SHP77 (cell line): ENCODE measurements at regions not wholly inside any gene's neighbourhood (a gene's known extent, or its start where the extent isn't known, plus 50 kb on each side); places are given as distances from the start of the nearest gene placed in this dataset.

Experiments
- DNase-seq, 2 experiments: peaks; one replicate each; lab custom pipeline; 2025; lab: John Stamatoyannopoulos, UW

GRCh38 chr10:47053081-47053798 lies 142.0 kb downstream of the PTPN20 start:
- DNase-seq = no peak

DNA sequence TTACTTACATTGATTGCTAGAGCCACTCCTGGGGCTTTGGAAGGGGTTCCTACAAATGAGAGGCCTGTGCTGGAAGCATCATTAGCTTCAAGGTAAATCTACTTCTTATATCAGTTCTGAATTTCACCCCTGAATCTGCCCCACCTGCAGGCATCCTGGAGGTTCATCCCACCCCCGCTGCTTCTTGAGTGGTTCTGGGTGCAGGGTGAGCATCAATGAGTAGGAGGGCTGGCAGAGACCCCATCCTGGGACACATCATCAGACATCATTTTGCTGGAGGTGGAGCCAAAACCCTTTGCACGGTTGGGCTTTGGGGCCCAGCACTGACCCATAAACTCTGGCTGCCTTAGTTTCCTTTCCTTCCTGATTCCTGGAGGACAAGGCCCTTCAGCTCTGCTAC lies 143.7 kb downstream of the PTPN20 start:
- DNase-seq = no peak

GRCh38 chr10:47055386-47056246 lies 144.4 kb downstream of the PTPN20 start:
- no peak for DNase-seq

DNA sequence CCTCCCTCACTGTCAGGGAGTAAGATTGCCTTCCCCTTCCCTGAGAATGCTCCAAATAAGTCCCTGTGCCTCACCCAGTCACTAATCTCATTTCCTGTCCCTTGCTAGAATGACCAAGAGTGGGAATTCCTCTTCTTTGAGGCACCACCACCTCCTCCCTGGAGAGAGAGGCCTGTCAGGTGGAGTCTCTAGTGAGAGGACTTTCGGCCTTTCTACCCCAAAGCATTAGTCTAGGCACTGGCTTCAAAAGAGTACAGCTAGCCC lies 145.0 kb downstream of the PTPN20 start:
- no peak for DNase-seq

DNA sequence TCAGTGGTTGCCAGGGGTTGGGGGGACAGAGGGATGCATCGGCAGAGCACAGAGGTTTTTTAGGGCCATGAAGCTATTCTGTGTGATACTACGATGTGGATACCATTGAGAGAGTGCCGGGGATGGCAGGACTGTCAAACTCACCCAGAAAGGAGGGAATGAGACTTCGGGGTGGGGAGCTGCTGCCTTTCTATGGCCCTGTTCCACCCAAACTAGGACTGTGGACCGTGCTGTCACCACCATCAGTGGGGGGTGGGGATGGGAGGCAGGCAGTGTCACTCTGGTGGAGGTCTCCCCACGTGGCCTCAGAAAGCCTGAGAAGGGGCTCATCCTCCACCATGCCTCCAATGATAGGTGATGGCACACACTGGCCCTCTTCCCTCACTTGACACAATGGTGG lies 146.2 kb downstream of the PTPN20 start:
- DNase-seq = no peak

- DNase-seq = no peak
These were observed 146.9 kb downstream of the PTPN20 start for GRCh38 chr10:47058032-47058702.

DNA sequence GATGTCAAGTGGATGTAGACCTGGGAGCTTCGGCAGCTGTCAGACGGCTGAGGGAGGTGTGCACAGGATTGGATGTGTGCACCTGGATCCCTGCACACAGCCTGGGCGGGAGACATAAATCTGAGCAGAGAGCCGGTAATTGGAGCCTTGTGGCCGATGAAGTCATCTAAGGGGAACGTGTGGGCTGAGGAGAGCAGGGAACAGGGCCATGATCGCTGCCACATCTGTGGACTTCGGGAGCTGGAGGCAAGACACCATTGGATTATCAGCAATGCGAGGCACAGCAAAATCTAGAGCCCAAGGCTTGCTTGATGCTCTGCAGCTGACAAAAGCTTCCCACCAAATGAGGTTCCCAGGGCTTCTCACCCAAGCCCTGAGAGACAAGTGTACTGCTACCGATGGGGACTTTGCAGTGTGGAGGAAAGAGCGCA lies 147.7 kb downstream of the PTPN20 start:
- DNase-seq = peak in 1 of 2 experiments; percentile 33

GRCh38 chr10:47059606-47060311 lies 148.5 kb downstream of the PTPN20 start:
- no peak for DNase-seq

DNA sequence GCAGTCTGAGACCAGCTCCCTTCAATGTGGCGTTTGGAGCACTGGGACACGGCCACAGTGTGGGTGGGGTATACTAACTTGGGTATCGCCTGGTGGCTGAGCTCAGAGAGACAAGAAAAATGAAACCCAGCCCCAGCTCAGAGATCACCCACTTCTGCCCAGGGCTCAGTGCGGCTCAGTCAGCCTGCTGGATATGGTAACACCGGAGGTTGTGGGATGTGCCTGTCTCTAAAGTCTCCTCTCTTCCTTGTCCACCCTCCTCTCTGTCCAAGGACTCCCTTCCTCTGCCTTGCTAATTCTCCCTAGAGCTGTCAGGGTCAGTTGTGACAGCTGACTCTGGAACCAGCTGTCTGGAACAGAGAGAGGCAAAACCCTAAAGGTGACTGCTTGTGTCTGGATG lies 149.1 kb downstream of the PTPN20 start:
- no peak for DNase-seq

DNA sequence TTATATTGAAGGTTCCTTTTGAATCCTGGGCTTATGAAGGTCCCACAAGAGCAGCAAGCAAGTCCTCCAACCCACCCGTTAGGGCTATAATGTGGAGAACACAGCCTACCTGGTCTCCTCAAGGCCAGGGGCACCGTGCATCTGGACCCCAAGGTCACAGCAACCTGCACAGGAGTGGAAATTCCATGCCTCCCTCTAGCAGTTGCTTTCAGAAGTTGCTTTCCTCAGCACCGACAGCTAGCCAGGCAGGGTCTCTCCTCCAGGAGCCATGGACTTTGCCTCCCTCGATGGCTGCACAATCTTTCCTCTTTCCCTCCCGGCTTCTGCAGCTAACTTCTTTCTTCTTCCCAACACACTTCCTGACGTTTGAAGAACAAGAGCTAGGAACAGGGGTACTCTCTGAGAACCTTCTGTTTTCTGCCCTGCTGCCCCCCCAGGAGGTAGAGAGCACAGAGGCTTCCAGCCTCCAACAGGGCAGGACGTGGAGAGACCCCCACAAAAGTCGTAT lies 149.8 kb downstream of the PTPN20 start:
- DNase-seq = no peak

DNA sequence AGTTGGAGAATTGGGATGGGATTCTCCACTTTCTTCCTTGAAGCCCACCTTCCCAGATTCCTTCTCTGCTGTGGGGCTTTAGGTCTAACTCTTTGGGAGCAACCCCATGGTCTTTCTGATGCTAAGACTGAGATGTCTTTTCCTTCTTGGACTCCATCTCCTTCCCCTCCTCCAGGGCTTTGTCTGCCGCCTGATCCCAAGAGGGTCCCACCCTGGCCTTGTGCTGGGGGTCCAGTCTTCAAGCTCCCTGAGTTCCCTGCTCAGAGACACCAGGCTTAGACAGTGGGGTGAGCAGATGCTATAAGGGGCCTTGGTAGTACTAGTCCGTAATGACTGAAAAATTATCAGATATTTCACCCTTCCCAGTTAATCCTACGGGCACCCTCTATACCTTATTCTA lies 150.5 kb downstream of the PTPN20 start:
- no peak for DNase-seq

DNA sequence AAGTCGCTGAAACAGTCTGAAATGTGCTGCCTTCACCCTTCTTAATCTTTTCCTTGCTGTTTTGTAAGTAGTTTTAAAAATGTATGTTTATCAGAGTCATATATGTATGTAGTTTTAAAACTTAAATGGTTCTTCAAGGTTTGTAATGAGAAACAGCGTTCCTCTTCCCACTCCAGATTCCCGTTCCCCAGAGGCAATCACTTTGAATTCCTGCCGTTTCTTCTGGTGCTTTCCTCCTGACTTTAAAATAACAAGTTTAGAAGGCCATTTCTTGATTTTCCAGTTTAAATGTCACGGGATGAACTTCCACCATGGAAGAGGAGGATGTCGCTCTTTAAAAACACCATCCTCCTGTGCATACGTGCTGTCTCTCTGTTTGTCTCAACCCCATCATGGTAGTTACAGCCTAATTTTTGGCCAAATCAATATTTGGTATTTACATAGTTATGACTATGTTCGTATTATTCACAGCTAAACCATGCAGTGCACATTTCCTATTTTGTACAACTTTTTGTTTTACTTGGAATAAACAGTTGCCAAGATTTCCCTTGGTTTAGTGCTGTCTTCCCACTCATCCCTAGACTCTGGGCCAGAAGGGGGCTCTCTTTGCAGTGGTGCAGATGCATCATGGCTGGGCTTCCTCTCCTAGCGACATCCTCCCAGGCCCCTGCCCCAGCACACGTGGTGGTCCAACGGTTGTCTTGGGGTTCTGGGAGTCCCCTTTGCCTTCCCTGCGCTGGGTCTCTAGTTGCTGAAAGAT lies 151.4 kb downstream of the PTPN20 start:
- no peak for DNase-seq

GRCh38 chr10:47063858-47064257 lies 152.6 kb downstream of the PTPN20 start:
- DNase-seq = no peak

DNA sequence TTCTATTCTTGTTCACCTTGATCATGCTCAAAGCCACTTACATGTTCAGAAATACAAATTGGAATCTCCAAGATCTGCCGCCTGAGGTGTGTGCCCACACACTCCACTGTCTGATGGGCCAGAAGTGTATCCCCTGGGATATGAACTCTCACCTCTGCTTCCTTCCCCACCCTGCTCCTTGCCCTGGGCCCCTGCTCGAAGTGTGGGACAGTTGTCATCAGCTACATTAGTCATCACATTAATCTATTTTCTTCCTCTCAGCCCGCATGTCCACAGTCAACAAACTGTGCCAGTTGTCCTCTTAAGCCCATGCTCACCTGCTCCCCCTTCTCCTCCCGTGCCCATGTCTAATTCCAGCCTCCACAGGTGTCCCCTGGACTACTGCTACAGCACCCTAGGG lies 154.7 kb downstream of the PTPN20 start:
- DNase-seq = no peak

- no peak for DNase-seq
These were observed 157.0 kb downstream of the PTPN20 start for GRCh38 chr10:47067949-47068940.

GRCh38 chr10:47070541-47070940 lies 159.3 kb downstream of the PTPN20 start:
- DNase-seq = no peak

DNA sequence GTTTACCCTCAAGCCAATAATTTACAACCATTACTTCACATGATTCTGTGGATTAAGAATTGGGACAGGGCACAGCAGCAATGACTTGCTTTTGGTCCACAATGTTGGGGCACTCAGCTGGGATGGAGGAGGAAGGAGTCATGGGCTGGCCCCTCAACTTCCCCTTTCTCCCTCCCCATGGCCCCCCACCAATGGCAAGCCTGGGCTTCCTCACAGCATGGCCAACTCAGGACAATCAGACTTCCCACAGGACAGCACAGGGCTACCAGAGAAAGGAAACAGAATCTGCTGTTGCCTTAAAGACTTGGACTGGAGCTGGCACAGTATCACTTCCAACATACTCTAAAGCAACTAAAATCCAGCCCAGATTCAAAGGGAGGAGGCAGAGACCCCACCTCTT lies 160.7 kb downstream of the PTPN20 start:
- no peak for DNase-seq

DNA sequence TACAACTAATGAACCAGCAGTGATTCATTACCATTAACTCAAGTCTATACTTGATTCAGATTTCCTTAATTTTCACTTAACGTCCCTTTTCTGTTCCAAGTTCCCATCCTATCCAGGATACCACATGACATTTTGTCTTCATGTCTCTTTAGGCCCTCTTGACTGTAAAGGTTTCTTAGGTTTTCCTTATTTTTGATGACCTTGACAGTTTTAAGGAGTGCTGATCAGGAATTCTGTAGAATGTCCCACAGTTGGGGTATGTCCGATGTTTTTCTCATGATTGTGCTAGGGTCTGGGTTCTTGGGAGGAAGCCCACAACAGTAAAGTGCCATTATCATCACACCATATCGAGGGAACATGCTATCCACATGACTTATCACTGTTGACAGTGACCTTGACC lies 162.7 kb downstream of the PTPN20 start:
- no peak for DNase-seq

DNA sequence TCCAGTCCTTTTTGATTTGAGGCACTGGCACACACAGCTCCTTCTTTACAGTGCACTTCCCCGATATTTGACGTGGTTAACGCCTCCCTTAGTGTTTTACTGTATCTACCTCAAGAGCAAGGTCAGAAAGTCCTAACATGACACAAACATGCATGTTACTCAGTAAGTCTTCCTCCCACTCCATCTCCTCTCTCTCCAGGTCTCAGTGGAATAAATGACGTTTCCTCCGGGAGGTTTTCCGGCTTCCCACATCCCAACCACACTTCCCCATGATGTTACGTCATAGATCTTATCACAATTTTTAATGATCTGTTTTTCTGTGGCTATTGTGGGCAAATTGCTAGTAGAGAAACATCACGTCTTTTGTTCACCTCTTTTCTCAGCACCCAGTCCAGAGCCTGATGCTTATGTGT lies 165.7 kb downstream of the PTPN20 start:
- no peak for DNase-seq

GRCh38 chr10:47077386-47077785 lies 166.2 kb downstream of the PTPN20 start:
- no peak for DNase-seq
